Neuron (in vitro differentiated cells): ENCODE measurements at regions not wholly inside any gene's neighbourhood (a gene's known extent, or its start where the extent isn't known, plus 50 kb on each side); places are given as distances from the start of the nearest gene placed in this dataset.

ENCODE experiments used
- H2AFZ ChIP-seq: one replicate; pipeline ENCODE4 v1.6.1; 2013; ENCODE audit warnings: low read depth, mild to moderate bottlenecking, inconsistent platforms, low read length, moderate library complexity
- H3K27me3 ChIP-seq: one replicate; pipeline ENCODE4 v1.6.1; 2013; ENCODE audit warnings: low read length; ENCODE audit not compliant: insufficient read depth
- H3K36me3 ChIP-seq: one replicate; pipeline ENCODE4 v1.6.1; 2013; ENCODE audit warnings: low read length; ENCODE audit not compliant: insufficient read depth
- H3K4me1 ChIP-seq: one replicate; pipeline ENCODE4 v1.6.1; 2013; ENCODE audit warnings: low read length; ENCODE audit not compliant: insufficient read depth
- H3K4me3 ChIP-seq: 2 replicates; pipeline ENCODE4 v1.5.1; 2013; ENCODE audit warnings: mild to moderate bottlenecking, low read length, moderate library complexity
- H3K9me3 ChIP-seq: one replicate; pipeline ENCODE4 v1.6.1; 2013; ENCODE audit warnings: low read length

GRCh38 chr4:137043184-137043583 is 489.1 kb downstream of the PCDH18 start:
- no peak overlapping the region for H3K4me3 ChIP-seq
- no peaks in the 10 kb centered on the region for H3K4me1 ChIP-seq
- no peak overlapping the region for H2AFZ ChIP-seq
- H3K27me3 ChIP-seq: no peaks in the 10 kb centered on the region
- no peaks in the 10 kb centered on the region for H3K36me3 ChIP-seq
- H3K9me3 ChIP-seq: no peaks in the 10 kb centered on the region

DNA sequence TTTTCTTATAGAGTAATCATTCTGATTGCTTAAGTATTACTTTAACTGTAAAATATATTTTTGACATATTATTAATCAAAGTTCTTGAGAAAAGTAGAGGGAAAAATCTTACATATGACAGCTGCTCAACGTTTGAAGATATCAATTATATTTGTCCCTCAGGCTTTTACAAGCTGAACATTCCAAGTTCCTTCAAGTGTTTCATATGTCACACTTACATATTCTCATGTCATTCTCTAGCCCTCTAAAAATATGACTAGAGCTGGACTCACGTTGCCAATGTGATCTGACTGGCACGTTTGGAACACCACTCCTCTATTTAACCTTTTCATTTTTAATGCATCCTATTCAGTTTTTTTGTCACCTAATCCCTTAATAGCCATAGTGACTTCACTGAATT is 492.9 kb downstream of the PCDH18 start:
- no peaks in the 10 kb centered on the region for H3K36me3 ChIP-seq
- H3K4me3 ChIP-seq: no peak overlapping the region

DNA sequence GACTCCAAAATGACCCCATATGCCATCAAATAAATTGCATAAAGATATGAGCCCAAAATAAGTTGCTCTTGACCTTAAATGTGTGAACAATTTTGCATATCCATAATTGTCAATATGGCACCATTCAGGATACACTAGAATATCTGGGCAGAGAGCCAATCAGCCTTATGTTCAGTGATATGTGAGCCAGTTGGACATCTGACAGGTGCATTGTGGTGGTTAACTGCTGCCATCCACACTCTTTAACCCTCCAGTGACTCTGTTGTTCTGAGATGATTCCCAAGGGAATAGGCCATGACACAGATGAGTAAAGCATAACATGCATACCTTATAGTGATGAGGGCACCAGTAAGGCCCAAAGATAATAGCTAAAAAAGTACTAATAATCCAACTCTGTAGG is 500.1 kb downstream of the PCDH18 start:
- H3K9me3 ChIP-seq: no peaks in the 10 kb centered on the region
- no peak overlapping the region for H2AFZ ChIP-seq
- H3K4me1 ChIP-seq: no peaks in the 10 kb centered on the region
- H3K4me3 ChIP-seq: no peak overlapping the region
- H3K27me3 ChIP-seq: no peaks in the 10 kb centered on the region
- H3K36me3 ChIP-seq: no peaks in the 10 kb centered on the region

More for the DNA sequence above, 492.9 kb downstream of the PCDH18 start:
- Histone ChIP-seq H3K4me1 (no peaks in the 10 kb centered on the region), H3K27me3 (no peaks in the 10 kb centered on the region), H2AFZ (no peak overlapping the region), H3K9me3 (no peaks in the 10 kb centered on the region)

DNA sequence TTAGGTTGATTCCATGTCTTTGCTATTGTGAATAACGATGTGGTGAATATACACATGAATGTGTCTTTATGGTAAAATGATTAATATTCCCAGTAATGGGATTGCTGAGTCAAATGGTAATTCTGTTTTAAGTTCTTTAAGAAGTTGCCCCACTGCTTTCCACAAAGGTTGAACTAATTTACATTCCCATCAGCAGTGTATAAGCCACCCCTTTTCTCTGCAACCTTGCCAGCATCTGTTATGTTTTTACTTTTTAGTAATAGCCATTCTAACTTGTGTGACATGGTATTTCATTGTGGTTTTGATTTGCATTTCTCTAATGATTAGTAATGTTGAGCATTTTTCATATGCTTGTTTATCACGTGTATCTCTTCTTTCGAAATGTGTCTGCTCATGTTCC is 503.3 kb downstream of the PCDH18 start:
- no peak overlapping the region for H3K4me3 ChIP-seq
- H2AFZ ChIP-seq: no peak overlapping the region
- no peaks in the 10 kb centered on the region for H3K4me1 ChIP-seq
- H3K9me3 ChIP-seq: no peaks in the 10 kb centered on the region
- no peaks in the 10 kb centered on the region for H3K36me3 ChIP-seq
- no peaks in the 10 kb centered on the region for H3K27me3 ChIP-seq

- Histone ChIP-seq H3K4me1 (no peaks in the 10 kb centered on the region), H3K4me3 (no peak overlapping the region), H3K9me3 (no peaks in the 10 kb centered on the region), H3K27me3 (no peaks in the 10 kb centered on the region), H2AFZ (peak overlapping the region; percentile 14), H3K36me3 (no peaks in the 10 kb centered on the region)
Observed at GRCh38 chr4:137025484-137026059, 506.7 kb downstream of the PCDH18 start.

DNA sequence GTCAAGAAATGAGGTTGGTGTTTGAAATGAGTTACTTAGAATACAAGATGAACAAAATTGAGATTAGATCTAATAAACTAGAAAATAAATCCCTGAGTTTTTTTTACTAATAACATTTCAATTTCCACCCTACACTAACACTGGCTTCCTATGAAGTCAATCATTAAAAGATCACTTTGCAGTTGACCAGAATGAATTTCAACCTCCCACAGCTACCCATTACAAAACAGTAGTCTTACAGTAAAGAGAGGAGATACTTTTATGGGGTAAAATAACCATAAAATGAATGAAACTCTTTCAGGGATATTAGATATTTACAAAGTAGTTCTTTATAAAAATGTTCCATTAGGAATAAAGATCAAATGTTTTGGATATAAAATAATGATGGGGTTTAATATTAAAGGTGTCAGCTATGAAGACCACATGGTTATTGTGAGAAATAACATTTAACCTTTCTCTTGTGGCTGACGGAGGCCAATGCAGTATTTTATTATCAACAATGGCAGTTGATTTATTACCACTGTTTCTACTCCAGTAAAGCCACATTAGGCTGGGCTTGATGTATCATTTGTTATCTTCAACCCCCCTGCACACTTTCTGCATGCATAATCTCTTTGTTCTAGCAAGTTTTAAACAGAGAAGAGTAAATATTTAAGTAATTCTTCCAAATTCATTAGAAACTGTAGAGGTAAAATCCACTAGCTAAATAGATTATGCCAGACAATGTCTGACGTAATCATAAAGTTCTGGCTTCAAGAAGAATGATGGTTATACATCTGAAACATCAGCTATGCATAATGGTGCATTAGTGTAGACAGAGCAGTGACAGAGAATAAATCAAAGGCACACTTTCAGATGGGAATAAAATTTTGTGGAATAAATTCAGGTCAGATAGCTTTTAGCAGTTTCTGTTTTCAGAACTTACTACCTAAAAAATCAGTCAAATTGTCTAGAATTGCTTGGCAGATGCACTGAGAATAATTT is 516.6 kb downstream of the PCDH18 start:
- Histone ChIP-seq H3K4me1 (no peaks in the 10 kb centered on the region), H3K4me3 (no peak overlapping the region), H3K27me3 (no peaks in the 10 kb centered on the region), H3K36me3 (no peaks in the 10 kb centered on the region), H3K9me3 (no peaks in the 10 kb centered on the region), H2AFZ (no peak overlapping the region)

- Histone ChIP-seq H2AFZ (no peak overlapping the region), H3K36me3 (no peaks in the 10 kb centered on the region), H3K4me1 (no peaks in the 10 kb centered on the region), H3K4me3 (no peak overlapping the region), H3K9me3 (peaks cover 9% of the 10 kb centered on the region), H3K27me3 (no peaks in the 10 kb centered on the region)
Observed at GRCh38 chr4:137000432-137000831, 531.9 kb downstream of the PCDH18 start.

DNA sequence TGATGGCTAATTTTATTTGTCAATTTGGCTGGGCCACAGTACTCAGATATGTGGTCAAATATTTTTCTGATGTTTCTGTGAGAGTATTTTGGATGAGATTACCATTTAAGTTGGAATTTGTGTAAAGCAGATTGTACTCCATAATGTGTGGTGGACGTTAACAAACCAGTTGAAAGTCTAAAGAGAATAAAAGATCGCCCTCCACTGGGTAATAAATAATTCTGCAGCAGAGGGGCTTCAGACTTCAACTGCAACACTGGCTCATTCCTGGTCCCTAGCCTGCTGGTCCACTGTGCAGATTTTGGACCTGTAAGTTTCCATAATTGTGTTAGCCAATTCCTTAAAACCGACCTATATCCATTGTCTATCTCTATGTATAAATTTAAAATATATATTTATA is 540.3 kb downstream of the PCDH18 start:
- no peaks in the 10 kb centered on the region for H3K9me3 ChIP-seq
- no peaks in the 10 kb centered on the region for H3K36me3 ChIP-seq
- no peak overlapping the region for H3K4me3 ChIP-seq
- no peaks in the 10 kb centered on the region for H3K27me3 ChIP-seq
- H2AFZ ChIP-seq: no peak overlapping the region
- no peaks in the 10 kb centered on the region for H3K4me1 ChIP-seq

DNA sequence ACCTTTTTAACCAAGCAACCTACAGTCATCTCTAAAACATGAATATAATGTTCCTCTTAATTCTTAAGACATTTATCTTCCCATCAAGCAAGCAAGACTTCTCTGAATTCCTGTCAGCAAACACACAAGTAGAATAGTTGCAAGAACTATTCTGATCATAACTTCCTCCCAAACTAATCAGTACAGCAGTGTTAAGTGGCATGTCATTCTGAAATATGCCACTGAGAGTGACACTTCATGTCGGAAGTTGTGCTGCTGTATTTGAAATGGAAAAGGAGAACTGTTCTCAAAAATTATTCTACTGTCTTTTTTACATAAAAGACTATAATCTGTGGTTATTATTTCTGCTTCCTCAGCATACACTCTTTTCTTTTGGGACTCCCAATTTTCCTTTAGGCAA is 546.6 kb downstream of the PCDH18 start:
- H2AFZ ChIP-seq: peak overlapping the region; percentile 77
- H3K9me3 ChIP-seq: no peaks in the 10 kb centered on the region
- H3K27me3 ChIP-seq: no peaks in the 10 kb centered on the region
- H3K4me1 ChIP-seq: no peaks in the 10 kb centered on the region
- no peak overlapping the region for H3K4me3 ChIP-seq
- no peaks in the 10 kb centered on the region for H3K36me3 ChIP-seq

- Histone ChIP-seq H3K4me3 (no peak overlapping the region), H2AFZ (no peak overlapping the region), H3K4me1 (no peaks in the 10 kb centered on the region), H3K27me3 (no peaks in the 10 kb centered on the region), H3K36me3 (no peaks in the 10 kb centered on the region), H3K9me3 (no peaks in the 10 kb centered on the region)
Observed at GRCh38 chr4:136967069-136967468, 565.2 kb downstream of the PCDH18 start.

- H3K4me1 ChIP-seq: no peaks in the 10 kb centered on the region
- no peak overlapping the region for H2AFZ ChIP-seq
Observed at GRCh38 chr4:136965478-136965877, 566.8 kb downstream of the PCDH18 start.

DNA sequence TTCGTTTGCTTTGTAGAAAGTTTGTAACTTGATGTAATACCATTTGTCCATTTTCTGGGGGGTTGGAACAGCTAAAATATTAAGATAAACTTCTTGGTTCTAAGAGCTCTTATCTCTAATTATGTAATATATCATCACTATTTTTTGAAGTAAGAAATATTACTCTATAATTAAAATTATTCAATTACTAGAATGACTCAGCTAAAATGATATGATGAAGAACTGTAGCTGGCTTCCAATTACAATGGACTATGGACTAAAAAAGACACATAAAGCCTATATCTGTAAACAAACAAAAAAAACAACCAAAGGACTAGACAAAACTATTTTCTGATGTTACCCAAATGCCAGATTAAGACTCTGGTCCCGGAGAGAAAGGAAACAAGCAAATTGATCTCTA is 569.4 kb downstream of the PCDH18 start:
- H2AFZ ChIP-seq: no peak overlapping the region
- H3K4me1 ChIP-seq: no peaks in the 10 kb centered on the region
- H3K9me3 ChIP-seq: no peaks in the 10 kb centered on the region
- H3K27me3 ChIP-seq: no peaks in the 10 kb centered on the region
- H3K36me3 ChIP-seq: no peaks in the 10 kb centered on the region
- H3K4me3 ChIP-seq: no peak overlapping the region

More at GRCh38 chr4:136965478-136965877, 566.8 kb downstream of the PCDH18 start:
- Histone ChIP-seq H3K27me3 (no peaks in the 10 kb centered on the region), H3K36me3 (no peaks in the 10 kb centered on the region), H3K4me3 (no peak overlapping the region), H3K9me3 (no peaks in the 10 kb centered on the region)

GRCh38 chr4:136946307-136946907 is 585.9 kb downstream of the PCDH18 start:
- H3K36me3 ChIP-seq: no peaks in the 10 kb centered on the region
- H3K4me1 ChIP-seq: no peaks in the 10 kb centered on the region
- H3K9me3 ChIP-seq: peaks cover 8% of the 10 kb centered on the region
- no peak overlapping the region for H3K4me3 ChIP-seq
- H3K27me3 ChIP-seq: no peaks in the 10 kb centered on the region
- H2AFZ ChIP-seq: no peak overlapping the region
